SU-DHL-6 (cell line): ENCODE measurements at regions not wholly inside any gene's neighbourhood (a gene's known extent, or its start where the extent isn't known, plus 50 kb on each side); places are given as distances from the start of the nearest gene placed in this dataset.

Source experiments
- CTCF ChIP-seq: fragments of 200-600 bp; sonication (generic); IDR thresholded peaks from one replicate; pipeline ENCODE4 v1.5.1; 2017; ENCODE audit warnings: antibody characterized with exemption, mild to moderate bottlenecking, low read length, moderate library complexity; ENCODE audit not compliant: insufficient read depth, poor library complexity, severe bottlenecking
- EZH2phosphoT487 ChIP-seq: fragments of 200-600 bp; sonication (generic), shearing (Covaris generic); conservative IDR thresholded peaks from 2 replicates; pipeline ENCODE4 v1.6.1; 2018; ENCODE audit warnings: mild to moderate bottlenecking, antibody characterized with exemption, low read length, moderate library complexity, mixed read lengths

GRCh38 chr2:8440029-8440778, 241.7 kb upstream of the ID2 start:
- TF ChIP-seq CTCF, result no peak
- no peak for TF ChIP-seq EZH2phosphoT487
